ENCODE measurements at regions not wholly inside any gene's neighbourhood (a gene's known extent, or its start where the extent isn't known, plus 50 kb on each side); places are given as distances from the start of the nearest gene placed in this dataset.
"Not testable (repeated sequence)": the region's sequence is repeated elsewhere in the genome, so short reads cannot be mapped to it uniquely, and the experiment has no call there.

DNA sequence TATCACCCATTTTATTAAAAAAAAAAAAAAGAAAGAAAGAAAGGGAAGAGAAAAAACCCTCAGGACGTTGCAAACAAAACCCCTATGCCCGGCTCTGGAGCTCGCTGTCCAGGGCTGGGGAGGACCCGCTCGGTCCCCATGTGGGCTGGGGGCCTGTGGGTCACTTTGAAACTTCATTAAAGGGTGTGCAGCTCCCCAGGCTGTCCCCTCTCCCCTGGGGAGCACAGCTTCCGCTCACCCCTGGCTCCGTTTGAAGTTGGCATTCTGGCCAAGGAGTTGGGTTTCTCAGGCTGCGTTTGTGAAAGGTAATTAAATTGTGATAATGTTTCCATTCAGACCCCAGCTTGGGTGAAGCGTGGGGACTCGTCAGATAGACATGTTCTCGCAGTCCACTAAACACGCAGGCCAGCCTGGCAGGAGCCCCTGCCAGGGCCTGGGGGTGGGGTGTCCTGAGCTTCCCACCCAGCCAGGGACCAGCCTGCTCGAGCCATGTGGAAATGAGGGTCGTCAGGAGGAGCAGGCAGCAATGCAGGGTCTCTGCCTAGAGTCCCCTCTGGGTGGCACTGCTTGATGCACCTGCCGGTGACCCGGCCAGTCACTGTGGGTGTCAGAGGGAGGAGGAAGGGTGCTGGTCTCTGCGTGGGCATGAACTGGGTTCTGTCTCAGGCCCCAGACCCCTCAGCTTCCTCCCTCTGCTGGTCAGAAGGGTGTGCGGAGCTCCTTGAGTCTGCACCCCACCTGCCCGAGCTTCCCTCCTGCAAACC lies 166.2 kb downstream of the INHBB start:
- DNase-seq (ENCODE audit: low read depth in 3 of 3, low spot score in 2 of 3), result no peak

DNA sequence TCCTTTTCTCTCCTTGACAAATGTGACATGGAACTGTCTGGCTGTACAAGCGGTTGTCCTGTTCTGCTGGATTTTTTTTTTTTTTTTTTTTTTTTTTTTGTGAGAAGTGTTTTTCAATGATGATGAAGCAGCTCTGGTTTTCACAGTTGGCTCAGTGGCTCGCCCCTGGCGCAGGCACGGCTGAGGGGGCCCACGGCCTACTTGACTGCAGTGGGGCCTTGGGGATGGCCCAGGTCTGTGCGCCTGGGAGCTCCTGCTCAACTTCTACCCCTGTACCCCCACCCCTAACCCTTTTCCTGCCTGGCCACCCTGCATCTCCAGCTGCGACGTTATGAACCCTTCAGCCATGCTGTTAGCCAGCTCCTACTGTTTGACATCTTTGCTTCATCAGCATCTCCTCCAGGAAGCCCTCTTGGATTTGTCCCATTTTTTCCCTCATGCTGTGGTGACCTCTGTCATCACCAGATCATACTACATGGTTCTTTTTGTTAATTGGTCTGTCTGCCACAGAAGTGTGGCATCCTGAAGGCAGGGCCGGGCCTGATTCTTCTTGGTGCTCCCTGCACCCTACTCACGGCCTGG lies 167.9 kb downstream of the INHBB start:
- no peak for DNase-seq (ENCODE audit: low read depth in 3 of 3, low spot score in 2 of 3)

DNA sequence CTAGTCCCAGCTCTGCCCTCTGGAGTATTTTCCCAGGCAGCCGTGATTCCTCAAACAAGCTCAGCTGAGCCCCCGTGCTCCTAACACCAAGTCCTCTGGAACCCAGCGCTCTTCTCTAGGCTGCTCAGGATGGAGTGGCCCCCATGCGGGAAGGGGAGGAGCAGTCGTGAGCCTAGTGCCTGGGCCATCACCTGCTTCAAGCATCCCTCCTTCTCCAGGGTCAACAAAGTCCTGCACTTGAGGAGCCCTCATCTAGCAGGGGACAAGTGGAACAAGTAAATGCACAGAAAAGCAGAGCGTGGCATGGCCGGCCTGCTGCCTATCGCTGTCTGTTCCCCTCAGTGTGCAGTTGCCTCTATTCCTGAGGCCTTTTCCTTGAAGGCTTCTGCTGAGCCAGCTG lies 168.6 kb downstream of the INHBB start:
- no peak for DNase-seq (ENCODE audit: low read depth in 3 of 3, low spot score in 2 of 3)

DNA sequence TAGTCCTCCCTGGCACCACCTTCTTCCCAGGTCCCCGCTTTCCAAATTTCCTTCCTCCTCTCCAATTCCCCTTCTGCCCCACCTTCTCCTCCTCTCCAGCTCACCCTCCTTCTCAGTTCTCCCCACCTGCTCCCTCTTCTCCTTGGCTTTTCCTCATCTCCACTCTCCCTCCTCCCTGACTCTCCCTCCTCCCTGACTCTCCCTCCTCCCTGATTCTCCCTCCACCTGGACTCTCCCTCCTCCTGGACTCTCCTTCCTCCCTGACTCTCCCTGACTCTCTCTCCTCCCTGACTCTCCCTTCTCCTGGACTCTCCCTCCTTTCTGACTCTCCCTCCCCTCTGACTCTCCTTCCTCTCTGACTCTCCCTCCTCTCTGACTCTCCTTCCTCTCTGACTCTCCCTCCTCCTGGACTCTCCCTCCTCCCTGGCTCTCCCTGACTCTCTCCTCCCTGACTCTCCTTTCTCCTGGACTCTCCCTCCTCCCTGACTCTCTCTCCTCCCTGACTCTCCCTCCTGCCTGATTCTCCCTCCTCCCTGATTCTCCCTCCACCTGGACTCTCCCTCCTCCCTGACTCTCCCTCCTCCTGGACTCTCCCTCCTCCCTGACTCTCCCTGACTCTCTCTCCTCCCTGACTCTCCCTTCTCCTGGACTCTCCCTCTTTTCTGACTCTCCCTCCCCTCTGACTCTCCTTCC lies 169.3 kb downstream of the INHBB start:
- not testable (repeated sequence) for DNase-seq (ENCODE audit: low read depth in 3 of 3, low spot score in 2 of 3)

DNA sequence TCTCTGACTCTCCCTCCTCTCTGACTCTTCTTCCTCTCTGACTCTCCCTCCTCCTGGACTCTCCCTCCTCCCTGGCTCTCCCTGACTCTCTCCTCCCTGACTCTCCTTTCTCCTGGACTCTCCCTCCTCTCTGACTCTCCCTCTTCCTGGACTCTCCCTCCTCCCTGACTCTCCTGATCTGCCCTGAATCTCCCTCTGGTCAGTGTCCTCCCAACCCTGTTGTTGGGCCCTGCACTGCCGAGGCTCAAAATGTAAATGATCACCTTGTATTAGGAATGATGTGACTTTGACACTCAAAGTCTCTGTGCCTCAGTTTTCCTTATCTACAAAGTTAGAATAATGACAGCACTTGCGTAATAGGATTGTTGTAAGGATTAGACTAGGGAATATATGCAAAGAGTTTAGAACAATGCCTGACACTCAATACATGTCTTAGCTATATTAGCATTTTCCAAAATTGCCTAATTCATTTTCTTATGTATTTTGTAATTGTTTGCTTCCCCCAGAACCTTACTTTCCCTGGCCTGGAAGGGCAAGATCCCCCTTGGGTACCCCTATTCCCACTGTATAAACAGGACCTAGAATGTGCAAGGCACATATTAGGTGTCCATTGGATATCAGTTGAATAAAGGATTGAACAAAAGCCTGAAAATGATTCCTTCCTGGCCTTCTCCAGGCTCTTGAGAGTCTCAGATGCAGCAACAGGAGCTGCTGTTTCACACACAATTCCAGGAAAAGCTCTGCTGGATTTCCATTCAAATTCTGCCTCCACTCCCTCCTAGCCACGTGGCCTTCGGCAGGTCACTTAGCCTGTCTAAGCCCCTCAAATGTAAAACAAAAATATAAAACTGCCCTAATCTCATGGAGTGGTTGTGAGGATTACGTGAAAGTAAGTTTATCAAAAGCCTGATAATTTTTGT lies 170.1 kb downstream of the INHBB start:
- no peak for DNase-seq (ENCODE audit: low read depth in 3 of 3, low spot score in 2 of 3)

DNA sequence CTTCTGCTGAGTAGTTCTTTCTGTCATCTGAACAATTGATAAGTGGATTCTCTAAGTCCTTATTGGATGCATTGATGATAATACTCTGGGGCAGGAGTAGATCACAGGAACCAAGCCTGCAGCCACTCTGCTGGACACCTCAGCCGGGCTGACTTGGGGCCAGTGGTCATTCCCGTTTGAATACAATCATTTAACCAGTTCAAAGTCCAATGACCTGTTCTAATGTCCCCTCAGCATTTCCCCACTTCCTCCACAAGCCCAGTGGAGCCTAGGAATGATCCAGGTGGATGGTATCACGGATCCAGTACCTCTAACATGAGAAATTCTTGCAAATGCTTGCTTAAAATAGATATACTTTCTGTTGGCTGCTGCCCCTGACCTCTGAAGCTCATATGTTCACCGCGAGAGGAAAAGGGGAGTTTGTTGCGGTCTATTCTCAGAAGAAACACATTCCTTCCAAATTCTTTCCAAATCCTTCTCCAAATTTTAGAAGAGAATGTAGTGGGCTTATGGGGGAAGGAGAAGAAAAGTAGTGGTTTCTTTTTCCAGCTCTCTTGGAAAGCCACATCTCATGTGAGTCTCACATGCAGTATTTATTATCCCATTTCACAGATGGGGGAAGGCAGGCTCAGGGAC lies 170.9 kb downstream of the INHBB start:
- no peak for DNase-seq (ENCODE audit: low read depth in 3 of 3, low spot score in 2 of 3)

DNA sequence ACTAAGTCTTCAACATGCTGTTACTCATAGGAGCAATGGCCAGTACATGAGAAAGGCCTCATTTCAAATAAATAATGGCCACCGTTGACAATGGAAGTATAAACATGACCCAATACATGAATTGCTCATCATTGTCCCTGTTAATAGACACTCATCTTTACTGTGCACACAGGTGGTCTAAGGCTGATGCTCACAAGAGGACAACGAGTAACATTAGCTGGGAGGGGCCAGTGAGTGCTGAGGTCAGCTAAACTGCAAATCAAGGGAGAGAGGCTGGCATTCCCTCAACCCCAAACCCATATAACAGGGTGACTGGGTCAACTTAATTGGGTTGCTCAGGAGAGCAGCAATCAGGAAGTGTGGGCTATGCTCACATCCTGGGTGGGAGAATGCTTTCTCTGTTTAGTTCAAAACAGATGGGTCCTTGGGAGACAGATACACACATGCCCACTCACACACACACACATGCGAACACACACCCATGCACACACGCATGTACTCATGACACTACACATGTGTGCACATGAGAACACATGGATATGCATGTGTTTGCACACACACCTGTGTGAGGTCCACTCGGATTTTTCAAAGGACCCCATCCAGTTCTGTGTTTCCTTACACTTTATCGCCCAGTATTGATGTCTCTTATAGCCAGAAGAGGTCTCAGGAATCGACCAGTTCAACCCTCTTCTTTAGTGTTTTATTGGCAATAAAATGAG lies 172.0 kb downstream of the INHBB start:
- DNase-seq (ENCODE audit: low read depth in 3 of 3, low spot score in 2 of 3), result no peak

DNA sequence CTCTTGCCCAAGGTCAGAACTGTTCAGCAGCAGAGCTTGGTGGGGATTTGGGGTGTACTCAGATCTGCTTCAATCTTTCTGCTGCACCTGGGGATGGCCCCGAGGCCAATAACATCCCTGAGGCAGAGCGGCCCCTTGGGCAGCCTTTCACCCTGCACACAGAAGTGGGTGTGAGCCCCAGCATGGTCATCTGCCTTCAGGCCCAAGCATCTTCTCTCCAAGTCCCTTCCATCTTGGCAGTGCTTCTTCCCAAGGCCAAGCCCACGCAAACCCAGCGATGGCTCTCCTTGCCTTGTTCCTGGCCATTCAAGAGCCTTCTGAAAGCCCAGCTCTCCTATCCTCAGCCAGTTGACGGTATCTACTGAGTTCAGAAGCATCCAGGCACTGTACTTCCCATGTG lies 172.9 kb downstream of the INHBB start:
- DNase-seq (ENCODE audit: low read depth in 3 of 3, low spot score in 2 of 3), result no peak

DNA sequence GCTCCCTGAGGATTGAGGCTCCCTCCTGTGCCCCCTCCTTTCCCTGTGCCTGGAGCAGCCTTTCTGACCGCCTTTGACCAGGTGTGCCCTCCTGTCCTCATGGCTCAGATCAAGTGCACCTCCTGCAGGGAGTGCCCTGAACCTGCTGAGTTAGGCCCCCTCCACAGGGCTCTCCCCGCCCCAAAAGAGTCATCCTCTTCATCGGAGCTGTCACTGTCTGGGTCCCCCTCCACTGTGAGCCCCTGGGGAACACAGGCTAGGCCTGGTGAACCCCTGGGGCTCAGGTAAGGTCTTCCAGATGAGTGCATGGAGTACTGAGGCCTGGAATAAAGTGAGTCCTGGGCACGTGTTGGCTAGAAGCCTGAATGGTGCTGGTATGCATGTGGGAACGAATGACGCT lies 173.5 kb downstream of the INHBB start:
- DNase-seq (ENCODE audit: low read depth in 3 of 3, low spot score in 2 of 3), result no peak

DNA sequence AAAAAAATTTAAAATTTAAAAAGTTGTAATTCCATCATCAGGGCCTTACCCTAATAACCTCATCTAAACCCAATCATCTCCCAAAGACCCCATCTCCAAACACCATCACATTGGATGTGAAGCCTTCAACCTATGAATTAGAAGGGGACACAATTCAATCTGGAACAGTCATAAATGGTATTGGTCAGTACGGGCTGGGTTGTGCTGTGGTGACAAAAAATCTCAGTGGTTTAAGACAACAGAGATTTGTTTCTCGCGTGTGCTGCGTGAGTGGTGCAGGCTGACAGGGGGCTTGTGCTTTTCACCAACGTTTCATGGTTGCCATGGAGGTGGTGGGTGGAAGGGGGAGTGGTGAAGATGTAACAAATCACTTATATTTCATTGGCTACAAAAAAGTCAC lies 174.5 kb downstream of the INHBB start:
- DNase-seq (ENCODE audit: low read depth in 3 of 3, low spot score in 2 of 3), result no peak

DNA sequence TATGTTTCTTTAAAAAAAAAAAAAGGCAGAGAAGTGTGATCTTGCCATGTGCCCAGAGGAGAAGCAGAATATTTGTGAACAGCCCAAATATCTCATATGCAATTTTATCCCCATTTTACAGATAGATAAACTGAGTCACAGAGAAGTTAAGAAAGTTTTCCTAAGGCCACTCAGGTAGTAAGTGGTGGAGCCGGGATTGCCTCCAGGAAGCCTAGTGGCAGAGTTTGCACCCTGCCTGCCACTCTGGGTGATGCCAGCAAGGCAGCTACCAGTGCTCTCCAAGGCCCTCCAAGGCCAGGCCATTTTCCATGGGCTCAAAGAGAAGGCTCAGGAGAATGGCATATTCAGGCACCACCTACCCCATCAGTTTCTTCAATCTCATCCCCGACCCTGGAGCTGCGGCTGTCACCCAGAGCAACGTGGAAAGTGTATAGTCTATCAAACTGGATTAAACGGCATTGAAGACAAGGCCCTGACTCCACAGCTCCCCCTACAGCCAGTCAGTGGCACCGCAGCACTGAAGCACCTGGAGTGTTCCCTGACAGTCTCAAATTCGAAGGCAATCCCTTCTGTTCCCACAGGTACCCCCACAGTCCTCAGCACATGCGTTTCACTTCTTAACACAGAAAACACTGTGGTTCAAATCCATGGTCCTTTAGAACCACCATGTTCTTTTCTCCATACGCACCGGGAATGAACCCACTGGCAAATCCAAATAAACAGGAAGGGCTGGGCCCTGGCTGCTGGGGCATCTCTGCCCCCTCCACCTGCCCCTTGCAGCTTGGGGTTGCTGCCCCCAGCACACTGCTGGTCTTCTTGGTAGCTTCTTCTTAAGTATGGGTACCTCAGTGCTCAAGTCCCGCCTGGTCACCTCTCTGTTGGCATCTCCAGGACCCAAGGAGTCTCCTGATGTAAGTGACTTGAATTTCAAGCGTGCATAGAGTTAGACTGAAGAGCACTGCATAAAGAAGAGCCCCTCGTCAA lies 175.3 kb downstream of the INHBB start:
- no peak for DNase-seq (ENCODE audit: low read depth in 3 of 3, low spot score in 2 of 3)

DNA sequence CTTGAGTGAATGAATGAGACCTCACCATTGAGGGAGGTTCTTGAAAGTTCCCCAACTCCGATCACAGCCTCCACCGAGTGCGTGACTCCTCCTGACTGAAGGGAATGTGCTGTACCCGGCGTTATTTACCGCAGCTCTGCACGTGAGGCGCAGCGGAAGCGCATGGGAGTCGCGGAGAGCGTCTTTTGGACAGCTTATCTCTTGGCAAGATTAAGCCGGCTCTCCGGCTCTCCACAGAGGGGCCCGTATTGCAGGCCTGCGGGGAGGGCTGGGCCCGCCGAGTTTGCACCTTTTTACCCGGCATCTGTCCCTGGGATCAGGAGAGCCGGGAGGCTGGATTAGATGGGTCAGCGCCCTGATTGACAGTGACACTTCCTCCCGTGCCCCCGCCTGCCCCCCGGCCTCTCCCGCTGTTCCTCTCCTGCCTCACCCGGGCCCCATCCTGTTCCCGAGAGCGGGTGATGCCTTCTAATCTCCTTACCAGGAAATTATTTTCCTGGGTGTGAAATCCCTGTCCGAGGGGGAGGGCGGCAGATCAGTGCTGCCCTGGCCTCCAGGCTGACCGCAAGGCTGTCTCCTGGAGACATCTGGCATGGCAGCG lies 176.3 kb downstream of the INHBB start:
- DNase-seq (ENCODE audit: low read depth in 3 of 3, low spot score in 2 of 3), result no peak

DNA sequence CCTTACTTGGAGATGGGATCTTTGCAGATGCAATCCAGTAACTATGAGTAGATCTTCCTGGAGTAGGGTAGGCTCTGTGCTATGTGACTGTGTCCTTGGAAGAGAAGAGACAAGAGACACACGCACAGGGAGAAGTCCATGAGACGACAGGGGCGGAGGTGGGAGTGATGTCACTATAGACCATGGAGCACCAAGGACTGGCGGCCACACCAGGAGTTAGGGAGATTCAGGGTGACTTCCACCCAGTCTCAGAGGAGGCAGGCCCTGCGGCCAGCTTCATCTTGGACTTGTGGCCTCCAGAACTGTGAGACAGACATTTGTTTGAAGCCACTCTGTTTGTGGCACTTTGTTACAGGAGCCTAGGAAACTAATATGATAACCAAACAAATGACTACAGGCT lies 177.8 kb downstream of the INHBB start:
- DNase-seq (ENCODE audit: low read depth in 3 of 3, low spot score in 2 of 3), result no peak

DNA sequence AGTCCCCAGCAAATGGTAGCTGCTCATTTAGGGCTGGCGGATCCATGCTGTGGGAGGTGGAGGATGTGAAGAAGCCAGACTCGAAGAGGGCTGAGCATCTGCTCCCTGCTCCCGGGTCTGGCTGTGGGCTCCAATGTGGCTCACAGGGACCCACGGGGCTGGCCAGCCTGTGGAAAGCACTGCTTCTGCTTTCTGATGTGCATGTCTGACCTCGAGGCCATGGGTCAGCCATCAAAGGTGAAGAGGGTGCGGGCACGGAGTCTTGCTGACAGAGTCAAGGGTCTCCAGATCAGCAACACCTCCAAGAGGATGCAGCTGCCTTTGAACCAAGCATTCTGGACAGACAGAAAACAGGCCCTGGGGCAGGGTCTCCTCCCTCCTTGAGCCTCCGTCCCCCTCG lies 178.2 kb downstream of the INHBB start:
- DNase-seq (ENCODE audit: low read depth in 3 of 3, low spot score in 2 of 3), result no peak

DNA sequence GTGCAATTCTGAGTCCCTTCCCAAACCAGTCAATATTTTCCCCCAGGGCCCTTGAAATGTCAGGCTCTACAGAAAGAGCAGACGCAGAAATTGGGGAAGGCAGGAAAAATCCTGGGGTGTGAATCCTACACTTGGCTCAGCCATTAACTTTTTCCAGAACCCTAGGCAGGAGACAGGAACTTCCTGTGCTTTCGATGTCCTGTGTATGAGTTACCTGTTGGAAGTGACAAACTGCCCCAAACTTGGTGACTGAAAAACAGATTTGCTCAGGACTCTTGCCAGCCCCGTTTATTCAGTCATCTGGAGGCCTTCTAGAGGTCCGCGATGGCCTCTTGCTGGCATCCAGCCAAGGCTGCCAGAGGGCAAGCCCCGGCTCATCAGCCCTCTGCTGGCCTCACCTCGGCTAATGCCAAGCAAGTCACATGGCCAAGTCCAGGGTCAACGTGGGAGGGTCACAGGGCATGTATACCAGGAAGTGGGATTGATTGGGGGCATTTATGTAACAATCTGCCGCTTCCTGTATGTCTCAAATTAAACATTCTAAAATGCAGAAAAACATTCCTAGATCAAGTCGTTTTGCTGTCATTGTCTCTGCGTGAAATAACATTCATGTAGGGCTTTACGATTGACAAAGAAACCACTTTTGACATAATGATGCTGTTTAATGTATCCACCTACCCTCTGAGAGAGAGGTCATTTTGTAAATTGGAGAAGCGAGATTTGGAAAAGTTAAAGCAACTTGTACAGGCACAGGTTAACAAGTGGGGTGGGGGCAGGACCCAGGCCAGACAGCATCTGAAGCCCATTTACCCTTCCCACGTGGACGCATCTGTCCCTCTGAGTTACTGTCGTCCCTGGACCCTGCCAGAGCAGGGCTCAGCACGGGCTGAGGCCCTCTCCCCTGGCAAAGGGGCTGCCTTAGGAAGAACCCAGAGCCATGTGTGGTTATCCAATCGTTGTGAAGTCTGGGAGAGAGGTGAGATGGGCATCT lies 179.4 kb downstream of the INHBB start:
- no peak for DNase-seq (ENCODE audit: low read depth in 3 of 3, low spot score in 2 of 3)

DNA sequence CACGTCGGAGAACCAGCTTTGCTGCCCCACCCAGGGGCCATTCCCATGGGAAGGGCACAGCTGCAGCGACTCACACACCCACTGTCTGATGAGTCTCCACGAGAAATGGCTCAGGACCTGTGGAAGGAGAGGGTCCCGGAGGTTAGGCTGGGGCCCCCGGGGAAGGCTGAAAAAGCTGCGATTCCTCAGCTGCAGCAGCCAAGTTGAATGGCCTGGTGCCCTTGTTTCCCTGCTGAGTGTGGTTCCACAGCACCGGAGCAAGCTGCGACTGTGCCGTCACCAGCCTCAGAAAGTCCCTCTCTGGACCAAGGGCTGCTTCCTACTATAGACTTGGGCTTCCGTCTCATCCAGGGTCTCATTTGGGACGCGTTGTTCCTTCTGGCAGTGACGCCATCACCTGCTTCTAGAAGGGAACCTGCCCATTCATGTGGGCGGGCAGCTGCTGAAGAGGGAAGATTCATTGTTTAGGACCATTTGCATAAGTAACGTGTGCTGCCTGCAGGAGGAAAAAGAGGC lies 180.2 kb downstream of the INHBB start:
- no peak for DNase-seq (ENCODE audit: low read depth in 3 of 3, low spot score in 2 of 3)

Measured in right renal cortex interstitium (tissue), 3 donors.